H9 (cell line): ENCODE measurements at regions not wholly inside any gene's neighbourhood (a gene's known extent, or its start where the extent isn't known, plus 50 kb on each side); places are given as distances from the start of the nearest gene placed in this dataset.

Experiments
- DNase-seq: peaks from one replicate; pipeline ENCODE4 v3.0.0-alpha.2; 2017
- H2AFZ ChIP-seq: one replicate; pipeline ENCODE4 v1.6.1; 2013; ENCODE audit warnings: mild to moderate bottlenecking, low read length, control low read depth, moderate library complexity
- H2AK5ac ChIP-seq: 2 replicates; pipeline ENCODE4 v1.6.1; 2013; ENCODE audit warnings: low read length, control low read depth, mixed read lengths; ENCODE audit not compliant: insufficient read length
- H2BK120ac ChIP-seq: one replicate; pipeline ENCODE4 v1.6.1; 2013; ENCODE audit warnings: low read depth, mild to moderate bottlenecking, low read length, control low read depth, inconsistent platforms; ENCODE audit not compliant: poor library complexity, severe bottlenecking
- H2BK12ac ChIP-seq: 2 replicates; pipeline ENCODE4 v1.6.1; 2013; ENCODE audit warnings: low read length, control low read depth, mixed read lengths, low read depth; ENCODE audit not compliant: insufficient read length
- H2BK15ac ChIP-seq: 2 replicates; pipeline ENCODE4 v1.6.1; 2013; ENCODE audit warnings: low read depth, low read length, control low read depth
- H2BK20ac ChIP-seq: one replicate; pipeline ENCODE4 v1.6.1; 2013; ENCODE audit warnings: low read depth, mild to moderate bottlenecking, low read length, control low read depth, inconsistent platforms; ENCODE audit not compliant: poor library complexity, severe bottlenecking
- H2BK5ac ChIP-seq: 2 replicates; pipeline ENCODE4 v1.6.1; 2013; ENCODE audit warnings: low read length, control low read depth, mixed read lengths; ENCODE audit not compliant: insufficient read length
- H3K14ac ChIP-seq: 2 replicates; pipeline ENCODE4 v1.6.1; 2013; ENCODE audit warnings: low read length, control low read depth; ENCODE audit not compliant: insufficient read depth
- H3K18ac ChIP-seq: 2 replicates; pipeline ENCODE4 v1.6.1; 2013; ENCODE audit warnings: low read depth, mild to moderate bottlenecking, mixed read lengths, low read length, control low read depth; ENCODE audit not compliant: insufficient read length
- H3K23ac ChIP-seq: 2 replicates; pipeline ENCODE4 v1.6.1; 2013; ENCODE audit warnings: low read length, control low read depth, mixed read lengths, low read depth; ENCODE audit not compliant: insufficient read length
- H3K23me2 ChIP-seq: 2 replicates; pipeline ENCODE4 v1.6.1; 2013; ENCODE audit warnings: low read depth, mild to moderate bottlenecking, mixed read lengths, low read length, control low read depth; ENCODE audit not compliant: insufficient read length, poor library complexity, severe bottlenecking
- H3K27ac ChIP-seq: 2 replicates; pipeline ENCODE4 v1.5.1; 2013; ENCODE audit warnings: low read length, control low read depth, mixed read lengths, low read depth; ENCODE audit not compliant: insufficient read length
- H3K27me3 ChIP-seq: 2 replicates; pipeline ENCODE4 v1.6.1; 2013; ENCODE audit warnings: low read length, control low read depth, inconsistent platforms; ENCODE audit not compliant: insufficient read depth
- H3K4ac ChIP-seq: 2 replicates; pipeline ENCODE4 v1.6.1; 2013; ENCODE audit warnings: low read depth, mild to moderate bottlenecking, control low read depth, inconsistent platforms, low read length, moderate library complexity
- H3K4me1 ChIP-seq: 2 replicates; pipeline ENCODE4 v1.6.1; 2013; ENCODE audit warnings: low read length, control low read depth, inconsistent platforms; ENCODE audit not compliant: insufficient read depth
- H3K4me2 ChIP-seq: 2 replicates; pipeline ENCODE4 v1.6.1; 2013; ENCODE audit warnings: low read length, control low read depth, mixed read lengths; ENCODE audit not compliant: insufficient read length, insufficient read depth
- H3K56ac ChIP-seq: 2 replicates; pipeline ENCODE4 v1.6.1; 2013; ENCODE audit warnings: low read depth, mild to moderate bottlenecking, mixed read lengths, low read length, control low read depth; ENCODE audit not compliant: insufficient read length
- H3K79me1 ChIP-seq: 2 replicates; pipeline ENCODE4 v1.6.1; 2013; ENCODE audit warnings: low read depth, mild to moderate bottlenecking, moderate library complexity, low read length, control low read depth, inconsistent platforms; ENCODE audit not compliant: insufficient read depth, poor library complexity, severe bottlenecking
- H3K79me2 ChIP-seq: 2 replicates; pipeline ENCODE4 v1.6.1; 2013; ENCODE audit warnings: low read length, control low read depth, inconsistent platforms; ENCODE audit not compliant: insufficient read depth
- H3K9ac ChIP-seq: 2 replicates; pipeline ENCODE4 v1.6.1; 2013; ENCODE audit warnings: low read length, control low read depth, mixed read lengths; ENCODE audit not compliant: insufficient read length; ENCODE audit errors: extremely low read depth
- H3K9me3 ChIP-seq: one replicate; pipeline ENCODE4 v1.6.1; 2013; ENCODE audit warnings: low read depth, low read length, inconsistent platforms; ENCODE audit not compliant: control insufficient read depth
- H3T11ph ChIP-seq: one replicate; pipeline ENCODE4 v1.6.1; 2013; ENCODE audit warnings: mild to moderate bottlenecking, low read length, control low read depth, inconsistent platforms
- H4K20me1 ChIP-seq: one replicate; pipeline ENCODE4 v1.6.1; 2013; ENCODE audit not compliant: control insufficient read depth, insufficient read length, insufficient read depth
- H4K5ac ChIP-seq: 2 replicates; pipeline ENCODE4 v1.6.1; 2013; ENCODE audit warnings: low read depth, mild to moderate bottlenecking, mixed read lengths, low read length, control low read depth; ENCODE audit not compliant: insufficient read length
- H4K8ac ChIP-seq: replicated peaks from 2 replicates; pipeline ENCODE4 v1.6.1; 2013; ENCODE audit warnings: low read length, control low read depth, mixed read lengths, low read depth; ENCODE audit not compliant: insufficient read length
- H4K91ac ChIP-seq: 2 replicates; pipeline ENCODE4 v1.6.1; 2013; ENCODE audit warnings: low read depth, mild to moderate bottlenecking, moderate library complexity, mixed read lengths, low read length, control low read depth; ENCODE audit not compliant: insufficient read length
- H3K27ac Mint-ChIP-seq, 3 experiments: 2 replicates in 2 of 3; 3 replicates in 1 of 3; pipeline ENCODE4 v1.8.0; 2020 to 2021; ENCODE audit warnings: mixed read lengths in 3 of 3, mild to moderate bottlenecking in 1 of 3, moderate library complexity in 1 of 3
- H3K27me3 Mint-ChIP-seq: 2 replicates; pipeline ENCODE4 v1.8.0; 2021; ENCODE audit warnings: low read depth, mild to moderate bottlenecking, moderate library complexity, mixed read lengths
- H3K36me3 Mint-ChIP-seq, 3 experiments: 2 replicates in 2 of 3; 3 replicates in 1 of 3; pipeline ENCODE4 v1.8.0; 2020 to 2021; ENCODE audit warnings: low read depth in 3 of 3, mixed read lengths in 3 of 3; ENCODE audit not compliant: insufficient read depth in 1 of 3
- H3K4me1 Mint-ChIP-seq, 2 experiments: 2 replicates each; pipeline ENCODE4 v1.8.0; 2020; ENCODE audit warnings: mixed read lengths in 2 of 2
- H3K4me3 Mint-ChIP-seq, 2 experiments: 2 replicates in 1 of 2; 3 replicates in 1 of 2; pipeline ENCODE4 v1.8.0; 2020 to 2021; ENCODE audit warnings: mild to moderate bottlenecking in 2 of 2, mixed read lengths in 2 of 2, moderate library complexity in 1 of 2
- H3K9me3 Mint-ChIP-seq, 2 experiments: 2 replicates in 1 of 2; 3 replicates in 1 of 2; pipeline ENCODE4 v1.8.0; 2020; ENCODE audit warnings: mild to moderate bottlenecking in 2 of 2, mixed read lengths in 2 of 2, moderate library complexity in 1 of 2
- CTCF ChIP-seq: fragments of 200-600 bp; sonication (generic); conservative IDR thresholded peaks from 3 replicates; pipeline ENCODE4 v1.8.0; 2021; ENCODE audit warnings: antibody characterized with exemption, mild to moderate bottlenecking
- WGBS: extraction: QIAGEN DNeasy Blood & Tissue Kit; methylation state at CpG from one replicate; pipeline ENCODE4 v1.1.7; 2013; ENCODE audit warnings: missing lambda C conversion rate, low lambda C conversion rate, mixed read lengths; ENCODE audit not compliant: insufficient read length; ENCODE audit errors: extremely low coverage; 5-methylcytosine and 5-hydroxymethylcytosine counted together

- Histone ChIP-seq H3K56ac (no peak overlapping the region), H3K4me2 (no peak overlapping the region), H3T11ph (no peak overlapping the region), H3K79me2 (no peaks in the 10 kb centered on the region), H3K14ac (no peak overlapping the region), H2BK5ac (no peak overlapping the region), H3K4ac (no peak overlapping the region), H3K18ac (no peak overlapping the region), H3K23me2 (no peaks in the 10 kb centered on the region), H3K27ac (no peak overlapping the region), H4K5ac (no peak overlapping the region), H2BK20ac (no peak overlapping the region), H2BK15ac (no peak overlapping the region), H3K23ac (no peak overlapping the region), H2BK120ac (no peak overlapping the region), H4K8ac (no peak overlapping the region), H3K9me3 (no peaks in the 10 kb centered on the region), H3K4me1 (no peaks in the 10 kb centered on the region), H2BK12ac (no peak overlapping the region), H2AK5ac (no peak overlapping the region), H4K20me1 (no peaks in the 10 kb centered on the region), H3K9ac (no peak overlapping the region), H3K27me3 (no peaks in the 10 kb centered on the region), H4K91ac (no peak overlapping the region), H2AFZ (no peak overlapping the region), H3K79me1 (no peaks in the 10 kb centered on the region)
- Mint-ChIP-seq H3K27ac (no peak overlapping the region), H3K27me3 (peaks cover 6% of the 10 kb centered on the region), H3K9me3 (peaks cover 5 to 10% of the 10 kb centered on the region in 2 experiments; a peak in 3 of 5 replicates), H3K4me1 (peaks cover 4 to 6% of the 10 kb centered on the region in 2 experiments), H3K4me3 (no peak overlapping the region), H3K36me3 (peaks cover 2 to 16% (median 8%) of the 10 kb centered on the region in 3 experiments; a peak in 5 of 7 replicates)
- TF ChIP-seq CTCF: peak; percentile 71
- peak; percentile 60 for DNase-seq
- no CpG with 5 or more reads among the region's 7 CpGs for WGBS
Observed at GRCh38 chr16:5415123-5415522, 317.5 kb upstream of the EEF2KMT start.
